Endothelial cell (in vitro differentiated cells): ENCODE measurements at regions not wholly inside any gene's neighbourhood (a gene's known extent, or its start where the extent isn't known, plus 50 kb on each side); places are given as distances from the start of the nearest gene placed in this dataset.
"Not testable (repeated sequence)": the region's sequence is repeated elsewhere in the genome, so short reads cannot be mapped to it uniquely, and the experiment has no call there.

Source experiments
- DNase-seq: peaks from one replicate; pipeline ENCODE4 v3.0.0; 2021; ENCODE audit warnings: low spot score
- H3K27ac Mint-ChIP-seq: one replicate; pipeline ENCODE4 v1.8.0; 2021; ENCODE audit warnings: mixed read lengths, inconsistent platforms; ENCODE audit not compliant: unreplicated experiment
- H3K27me3 Mint-ChIP-seq: one replicate; pipeline ENCODE4 v1.8.0; 2021; ENCODE audit warnings: mild to moderate bottlenecking, moderate library complexity, mixed read lengths, inconsistent platforms; ENCODE audit not compliant: unreplicated experiment
- H3K36me3 Mint-ChIP-seq: one replicate; pipeline ENCODE4 v1.8.0; 2021; ENCODE audit warnings: mild to moderate bottlenecking, low read depth, mixed read lengths, inconsistent platforms; ENCODE audit not compliant: unreplicated experiment
- H3K4me1 Mint-ChIP-seq: one replicate; pipeline ENCODE4 v1.8.0; 2021; ENCODE audit warnings: mild to moderate bottlenecking, mixed read lengths, inconsistent platforms; ENCODE audit not compliant: unreplicated experiment
- H3K4me3 Mint-ChIP-seq: one replicate; pipeline ENCODE4 v1.8.0; 2021; ENCODE audit warnings: mild to moderate bottlenecking, mixed read lengths, inconsistent platforms; ENCODE audit not compliant: unreplicated experiment
- H3K9me3 Mint-ChIP-seq: one replicate; pipeline ENCODE4 v1.8.0; 2021; ENCODE audit warnings: mixed read lengths, inconsistent platforms; ENCODE audit not compliant: unreplicated experiment
- CTCF ChIP-seq: fragments of 200-600 bp; sonication (generic); IDR thresholded peaks from one replicate; pipeline ENCODE4 v1.5.0; 2021; ENCODE audit warnings: antibody characterized with exemption; ENCODE audit not compliant: unreplicated experiment

GRCh38 chr7:29723599-29723998 lies 82.7 kb upstream of the WIPF3 start:
- Mint-ChIP-seq H3K27ac (no peak overlapping the region), H3K36me3 (no peaks in the 10 kb centered on the region), H3K9me3 (no peaks in the 10 kb centered on the region), H3K27me3 (no peaks in the 10 kb centered on the region), H3K4me3 (no peak overlapping the region), H3K4me1 (peaks cover 9% of the 10 kb centered on the region)
- DNase-seq: no peak
- no peak for TF ChIP-seq CTCF

- H3K4me3 Mint-ChIP-seq, H3K27ac Mint-ChIP-seq, DNase-seq, H3K36me3 Mint-ChIP-seq, H3K9me3 Mint-ChIP-seq, H3K4me1 Mint-ChIP-seq, H3K27me3 Mint-ChIP-seq: not testable (repeated sequence)
These were observed 76.7 kb upstream of the WIPF3 start for GRCh38 chr7:29729534-29730165.

GRCh38 chr7:29734246-29734731 lies 72.0 kb upstream of the WIPF3 start:
- Mint-ChIP-seq H3K27ac (no peak overlapping the region), H3K4me1 (no peaks in the 10 kb centered on the region), H3K4me3 (no peak overlapping the region), H3K9me3 (no peaks in the 10 kb centered on the region), H3K27me3 (no peaks in the 10 kb centered on the region), H3K36me3 (no peaks in the 10 kb centered on the region)
- DNase-seq: no peak
- TF ChIP-seq CTCF: no peak

DNA sequence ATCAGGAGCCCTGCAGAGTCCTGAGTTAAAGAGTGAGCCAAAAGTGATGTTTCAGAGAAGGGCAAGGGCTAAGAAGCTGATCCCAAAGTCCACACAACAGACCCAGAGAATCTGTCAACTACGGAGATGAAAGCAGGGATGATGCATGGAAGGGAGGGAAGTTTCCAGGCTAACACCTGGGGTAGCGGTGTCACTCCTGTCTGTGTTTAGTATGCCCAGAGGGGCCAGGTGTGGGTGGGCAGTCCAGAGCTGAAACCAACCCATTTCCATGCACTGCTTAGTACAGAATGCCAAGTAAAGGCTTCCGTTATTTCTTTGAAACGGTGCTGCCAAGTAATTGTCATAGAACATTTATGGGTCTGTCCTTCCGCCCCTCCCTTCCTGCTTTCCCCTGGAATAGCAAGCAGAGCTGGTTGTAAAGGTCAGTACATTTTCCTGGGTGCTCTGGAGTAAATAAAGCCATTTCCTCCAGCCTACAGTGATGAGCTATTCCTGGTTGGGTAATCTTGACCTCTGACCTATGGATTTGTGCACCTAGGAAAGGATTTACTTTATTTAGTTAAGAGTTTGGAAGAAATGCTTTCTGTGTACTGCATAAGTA lies 58.6 kb upstream of the WIPF3 start:
- H3K27me3 Mint-ChIP-seq, DNase-seq, H3K9me3 Mint-ChIP-seq, H3K36me3 Mint-ChIP-seq, H3K4me3 Mint-ChIP-seq, H3K4me1 Mint-ChIP-seq, H3K27ac Mint-ChIP-seq: not testable (repeated sequence)

- TF ChIP-seq CTCF: peak; percentile 26
- Mint-ChIP-seq H3K4me1 (no peaks in the 10 kb centered on the region), H3K27me3 (no peaks in the 10 kb centered on the region), H3K27ac (no peak overlapping the region), H3K36me3 (no peaks in the 10 kb centered on the region), H3K9me3 (no peaks in the 10 kb centered on the region), H3K4me3 (no peak overlapping the region)
- DNase-seq: no peak
These were observed 57.8 kb upstream of the WIPF3 start for GRCh38 chr7:29748286-29749099.
